ENCODE measurements at regions not wholly inside any gene's neighbourhood (a gene's known extent, or its start where the extent isn't known, plus 50 kb on each side); places are given as distances from the start of the nearest gene placed in this dataset.
"Not testable (repeated sequence)": the region's sequence is repeated elsewhere in the genome, so short reads cannot be mapped to it uniquely, and the experiment has no call there.

DNA sequence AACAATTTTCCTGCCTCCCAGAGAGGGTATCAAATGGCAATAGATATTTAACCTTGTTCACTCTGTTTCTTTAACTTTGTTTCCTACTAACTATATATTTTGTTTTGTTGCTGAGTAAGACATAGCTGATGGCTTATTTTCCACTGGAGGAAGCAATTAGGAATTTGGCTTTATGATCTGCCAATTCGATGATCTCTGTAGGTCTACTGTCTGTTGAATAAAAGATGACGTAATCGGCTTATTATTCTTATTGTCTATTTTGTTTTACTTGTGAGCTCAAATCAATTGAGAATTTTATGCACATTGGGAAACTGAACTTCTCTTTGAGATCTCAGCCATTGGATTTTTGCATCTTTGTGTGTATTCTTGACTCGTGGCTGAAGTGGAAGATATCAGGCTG lies 862.6 kb downstream of the EFNB2 start (continued):
- TF ChIP-seq, protein P1, sequence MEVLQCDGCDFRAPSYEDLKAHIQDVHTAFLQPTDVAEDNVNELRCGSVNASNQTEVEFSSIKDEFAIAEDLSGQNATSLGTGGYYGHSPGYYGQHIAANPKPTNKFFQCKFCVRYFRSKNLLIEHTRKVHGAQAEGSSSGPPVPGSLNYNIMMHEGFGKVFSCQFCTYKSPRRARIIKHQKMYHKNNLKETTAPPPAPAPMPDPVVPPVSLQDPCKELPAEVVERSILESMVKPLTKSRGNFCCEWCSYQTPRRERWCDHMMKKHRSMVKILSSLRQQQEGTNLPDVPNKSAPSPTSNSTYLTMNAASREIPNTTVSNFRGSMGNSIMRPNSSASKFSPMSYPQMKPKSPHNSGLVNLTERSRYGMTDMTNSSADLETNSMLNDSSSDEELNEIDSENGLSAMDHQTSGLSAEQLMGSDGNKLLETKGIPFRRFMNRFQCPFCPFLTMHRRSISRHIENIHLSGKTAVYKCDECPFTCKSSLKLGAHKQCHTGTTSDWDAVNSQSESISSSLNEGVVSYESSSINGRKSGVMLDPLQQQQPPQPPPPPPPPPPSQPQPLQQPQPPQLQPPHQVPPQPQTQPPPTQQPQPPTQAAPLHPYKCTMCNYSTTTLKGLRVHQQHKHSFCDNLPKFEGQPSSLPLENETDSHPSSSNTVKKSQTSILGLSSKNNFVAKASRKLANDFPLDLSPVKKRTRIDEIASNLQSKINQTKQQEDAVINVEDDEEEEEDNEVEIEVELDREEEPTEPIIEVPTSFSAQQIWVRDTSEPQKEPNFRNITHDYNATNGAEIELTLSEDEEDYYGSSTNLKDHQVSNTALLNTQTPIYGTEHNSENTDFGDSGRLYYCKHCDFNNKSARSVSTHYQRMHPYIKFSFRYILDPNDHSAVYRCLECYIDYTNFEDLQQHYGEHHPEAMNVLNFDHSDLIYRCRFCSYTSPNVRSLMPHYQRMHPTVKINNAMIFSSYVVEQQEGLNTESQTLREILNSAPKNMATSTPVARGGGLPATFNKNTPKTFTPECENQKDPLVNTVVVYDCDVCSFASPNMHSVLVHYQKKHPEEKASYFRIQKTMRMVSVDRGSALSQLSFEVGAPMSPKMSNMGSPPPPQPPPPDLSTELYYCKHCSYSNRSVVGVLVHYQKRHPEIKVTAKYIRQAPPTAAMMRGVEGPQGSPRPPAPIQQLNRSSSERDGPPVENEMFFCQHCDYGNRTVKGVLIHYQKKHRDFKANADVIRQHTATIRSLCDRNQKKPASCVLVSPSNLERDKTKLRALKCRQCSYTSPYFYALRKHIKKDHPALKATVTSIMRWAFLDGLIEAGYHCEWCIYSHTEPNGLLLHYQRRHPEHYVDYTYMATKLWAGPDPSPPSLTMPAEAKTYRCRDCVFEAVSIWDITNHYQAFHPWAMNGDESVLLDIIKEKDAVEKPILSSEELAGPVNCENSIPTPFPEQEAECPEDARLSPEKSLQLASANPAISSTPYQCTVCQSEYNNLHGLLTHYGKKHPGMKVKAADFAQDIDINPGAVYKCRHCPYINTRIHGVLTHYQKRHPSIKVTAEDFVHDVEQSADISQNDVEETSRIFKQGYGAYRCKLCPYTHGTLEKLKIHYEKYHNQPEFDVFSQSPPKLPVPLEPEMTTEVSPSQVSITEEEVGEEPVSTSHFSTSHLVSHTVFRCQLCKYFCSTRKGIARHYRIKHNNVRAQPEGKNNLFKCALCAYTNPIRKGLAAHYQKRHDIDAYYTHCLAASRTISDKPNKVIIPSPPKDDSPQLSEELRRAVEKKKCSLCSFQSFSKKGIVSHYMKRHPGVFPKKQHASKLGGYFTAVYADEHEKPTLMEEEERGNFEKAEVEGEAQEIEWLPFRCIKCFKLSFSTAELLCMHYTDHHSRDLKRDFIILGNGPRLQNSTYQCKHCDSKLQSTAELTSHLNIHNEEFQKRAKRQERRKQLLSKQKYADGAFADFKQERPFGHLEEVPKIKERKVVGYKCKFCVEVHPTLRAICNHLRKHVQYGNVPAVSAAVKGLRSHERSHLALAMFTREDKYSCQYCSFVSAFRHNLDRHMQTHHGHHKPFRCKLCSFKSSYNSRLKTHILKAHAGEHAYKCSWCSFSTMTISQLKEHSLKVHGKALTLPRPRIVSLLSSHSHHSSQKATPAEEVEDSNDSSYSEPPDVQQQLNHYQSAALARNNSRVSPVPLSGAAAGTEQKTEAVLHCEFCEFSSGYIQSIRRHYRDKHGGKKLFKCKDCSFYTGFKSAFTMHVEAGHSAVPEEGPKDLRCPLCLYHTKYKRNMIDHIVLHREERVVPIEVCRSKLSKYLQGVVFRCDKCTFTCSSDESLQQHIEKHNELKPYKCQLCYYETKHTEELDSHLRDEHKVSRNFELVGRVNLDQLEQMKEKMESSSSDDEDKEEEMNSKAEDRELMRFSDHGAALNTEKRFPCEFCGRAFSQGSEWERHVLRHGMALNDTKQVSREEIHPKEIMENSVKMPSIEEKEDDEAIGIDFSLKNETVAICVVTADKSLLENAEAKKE (CRISPR knock-in tag; IDR thresholded peaks at IDR 0.05) = no peak
- TF ChIP-seq, protein P2, sequence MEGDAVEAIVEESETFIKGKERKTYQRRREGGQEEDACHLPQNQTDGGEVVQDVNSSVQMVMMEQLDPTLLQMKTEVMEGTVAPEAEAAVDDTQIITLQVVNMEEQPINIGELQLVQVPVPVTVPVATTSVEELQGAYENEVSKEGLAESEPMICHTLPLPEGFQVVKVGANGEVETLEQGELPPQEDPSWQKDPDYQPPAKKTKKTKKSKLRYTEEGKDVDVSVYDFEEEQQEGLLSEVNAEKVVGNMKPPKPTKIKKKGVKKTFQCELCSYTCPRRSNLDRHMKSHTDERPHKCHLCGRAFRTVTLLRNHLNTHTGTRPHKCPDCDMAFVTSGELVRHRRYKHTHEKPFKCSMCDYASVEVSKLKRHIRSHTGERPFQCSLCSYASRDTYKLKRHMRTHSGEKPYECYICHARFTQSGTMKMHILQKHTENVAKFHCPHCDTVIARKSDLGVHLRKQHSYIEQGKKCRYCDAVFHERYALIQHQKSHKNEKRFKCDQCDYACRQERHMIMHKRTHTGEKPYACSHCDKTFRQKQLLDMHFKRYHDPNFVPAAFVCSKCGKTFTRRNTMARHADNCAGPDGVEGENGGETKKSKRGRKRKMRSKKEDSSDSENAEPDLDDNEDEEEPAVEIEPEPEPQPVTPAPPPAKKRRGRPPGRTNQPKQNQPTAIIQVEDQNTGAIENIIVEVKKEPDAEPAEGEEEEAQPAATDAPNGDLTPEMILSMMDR (conservative IDR thresholded peaks at IDR 0.05; ENCODE audit: low read depth in 2 of 2) = no peak
- no peak for TF ChIP-seq JUNB (IDR thresholded peaks at IDR 0.05; ENCODE audit: unreplicated experiment)
- no peak for TF ChIP-seq NANOG (IDR thresholded peaks at IDR 0.05; ENCODE audit: borderline replicate concordance)
- no peak for TF ChIP-seq ZNF331 (CRISPR knock-in tag; IDR thresholded peaks at IDR 0.05; ENCODE audit: low read depth)
- no peak for TF ChIP-seq EZH2 (IDR thresholded peaks at IDR 0.05; ENCODE audit: low read depth, unreplicated experiment)
- TF ChIP-seq, protein P3, sequence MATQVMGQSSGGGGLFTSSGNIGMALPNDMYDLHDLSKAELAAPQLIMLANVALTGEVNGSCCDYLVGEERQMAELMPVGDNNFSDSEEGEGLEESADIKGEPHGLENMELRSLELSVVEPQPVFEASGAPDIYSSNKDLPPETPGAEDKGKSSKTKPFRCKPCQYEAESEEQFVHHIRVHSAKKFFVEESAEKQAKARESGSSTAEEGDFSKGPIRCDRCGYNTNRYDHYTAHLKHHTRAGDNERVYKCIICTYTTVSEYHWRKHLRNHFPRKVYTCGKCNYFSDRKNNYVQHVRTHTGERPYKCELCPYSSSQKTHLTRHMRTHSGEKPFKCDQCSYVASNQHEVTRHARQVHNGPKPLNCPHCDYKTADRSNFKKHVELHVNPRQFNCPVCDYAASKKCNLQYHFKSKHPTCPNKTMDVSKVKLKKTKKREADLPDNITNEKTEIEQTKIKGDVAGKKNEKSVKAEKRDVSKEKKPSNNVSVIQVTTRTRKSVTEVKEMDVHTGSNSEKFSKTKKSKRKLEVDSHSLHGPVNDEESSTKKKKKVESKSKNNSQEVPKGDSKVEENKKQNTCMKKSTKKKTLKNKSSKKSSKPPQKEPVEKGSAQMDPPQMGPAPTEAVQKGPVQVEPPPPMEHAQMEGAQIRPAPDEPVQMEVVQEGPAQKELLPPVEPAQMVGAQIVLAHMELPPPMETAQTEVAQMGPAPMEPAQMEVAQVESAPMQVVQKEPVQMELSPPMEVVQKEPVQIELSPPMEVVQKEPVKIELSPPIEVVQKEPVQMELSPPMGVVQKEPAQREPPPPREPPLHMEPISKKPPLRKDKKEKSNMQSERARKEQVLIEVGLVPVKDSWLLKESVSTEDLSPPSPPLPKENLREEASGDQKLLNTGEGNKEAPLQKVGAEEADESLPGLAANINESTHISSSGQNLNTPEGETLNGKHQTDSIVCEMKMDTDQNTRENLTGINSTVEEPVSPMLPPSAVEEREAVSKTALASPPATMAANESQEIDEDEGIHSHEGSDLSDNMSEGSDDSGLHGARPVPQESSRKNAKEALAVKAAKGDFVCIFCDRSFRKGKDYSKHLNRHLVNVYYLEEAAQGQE (IDR thresholded peaks at IDR 0.05; ENCODE audit: unreplicated experiment) = no peak
- TF ChIP-seq STAT1 (IDR thresholded peaks at IDR 0.05; ENCODE audit: unreplicated experiment) = no peak

GRCh38 chr13:105671131-105671530 lies 864.3 kb downstream of the EFNB2 start:
- not testable (repeated sequence) for H4K20me1 ChIP-seq (replicated peaks; ENCODE audit: insufficient read depth); ATAC-seq; H3K27ac ChIP-seq (ENCODE audit: low read depth); H3F3A ChIP-seq (replicated peaks; ENCODE audit: low read depth); H3K4me3 Mint-ChIP-seq; H3K27me3 Mint-ChIP-seq (ENCODE audit: insufficient read depth, low read depth, poor library complexity); H3K4me1 ChIP-seq (ENCODE audit: insufficient read depth); DNase-seq (ENCODE audit: low spot score); H3K36me3 ChIP-seq (ENCODE audit: insufficient read depth); H3K4me1 Mint-ChIP-seq; H2AFZ ChIP-seq; H3K27ac Mint-ChIP-seq; H3K9me3 Mint-ChIP-seq; H3K4me2 ChIP-seq; H3K79me2 ChIP-seq (replicated peaks; ENCODE audit: insufficient read depth); H3K36me3 Mint-ChIP-seq (ENCODE audit: low read depth); H3K9me2 ChIP-seq (ENCODE audit: insufficient read depth); H3K27me3 ChIP-seq (ENCODE audit: insufficient read depth); H3K4me3 ChIP-seq

Measured in GM23338 (cell line).